HG02759 (cell line): ENCODE measurements at regions not wholly inside any gene's neighbourhood (a gene's known extent, or its start where the extent isn't known, plus 50 kb on each side); places are given as distances from the start of the nearest gene placed in this dataset.

ENCODE experiments used
- ATAC-seq: cut with Tn5 transposase; IDR thresholded peaks from one replicate; pipeline ENCODE4 v1.9.1; 2021; ENCODE audit warnings: mild to moderate bottlenecking, moderate library complexity; ENCODE audit not compliant: unreplicated experiment

DNA sequence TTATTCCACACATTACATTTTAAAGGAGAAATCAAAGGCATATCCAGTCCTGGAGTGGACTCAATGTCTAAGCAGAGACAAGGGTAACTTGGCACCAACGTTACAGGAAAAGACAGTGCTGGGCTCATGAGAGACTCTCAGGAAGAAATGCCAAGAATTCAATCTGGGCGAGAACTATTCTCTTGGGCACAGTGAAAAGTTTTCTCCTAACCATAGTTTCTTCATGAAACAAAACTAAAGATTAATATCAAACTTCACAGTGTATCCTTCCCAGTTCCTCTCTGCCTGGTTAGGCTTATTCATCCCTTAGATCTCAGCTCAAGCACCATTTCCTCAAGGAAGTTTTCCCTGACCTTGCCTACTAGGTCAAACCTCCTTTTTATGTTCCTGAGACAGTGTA is 109.4 kb upstream of the TLL1 start:
- no peak for ATAC-seq

GRCh38 chr4:165765053-165765452 is 108.0 kb upstream of the TLL1 start:
- ATAC-seq: no peak

DNA sequence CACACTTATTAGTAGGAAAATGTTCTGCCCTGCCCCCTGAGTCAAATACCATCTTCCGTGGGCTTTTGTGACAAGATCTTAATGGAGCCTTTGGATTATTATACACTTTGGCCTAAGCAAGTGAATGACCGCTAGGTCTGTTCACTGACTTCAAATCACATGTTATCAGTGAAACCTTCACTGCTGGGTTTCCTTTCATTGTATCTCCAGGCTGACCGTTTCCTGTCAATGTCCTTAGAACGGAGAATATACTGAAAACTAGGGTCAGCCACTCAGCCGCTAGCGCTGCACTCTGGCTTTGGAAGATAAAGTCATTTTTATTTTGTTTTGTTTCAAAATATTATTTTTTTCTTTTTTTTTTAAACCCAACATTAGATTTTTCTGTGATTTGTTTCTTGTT is 107.0 kb upstream of the TLL1 start:
- no peak for ATAC-seq

- no peak for ATAC-seq
Observed at GRCh38 chr4:165766976-165767375, 106.1 kb upstream of the TLL1 start.

GRCh38 chr4:165767671-165768070 is 105.4 kb upstream of the TLL1 start:
- no peak for ATAC-seq

DNA sequence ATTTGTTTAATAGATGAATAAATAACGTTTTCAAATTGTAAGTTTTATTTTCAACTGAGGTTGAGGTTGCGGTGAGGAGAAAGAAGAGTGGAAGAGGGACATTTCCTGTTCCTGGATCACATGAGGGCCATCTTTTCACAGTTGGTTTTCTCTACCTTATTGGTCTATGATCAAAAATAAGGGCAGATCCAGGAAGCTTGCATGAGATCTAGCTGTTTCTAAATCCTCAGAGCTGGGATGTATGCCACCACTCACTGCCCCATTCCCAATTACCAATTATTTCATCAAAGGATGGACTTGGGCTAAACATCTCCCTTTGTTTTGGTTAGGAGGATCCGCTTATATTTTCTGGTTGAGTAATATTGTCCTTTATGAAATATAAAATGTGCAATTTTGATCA is 104.8 kb upstream of the TLL1 start:
- no peak for ATAC-seq

DNA sequence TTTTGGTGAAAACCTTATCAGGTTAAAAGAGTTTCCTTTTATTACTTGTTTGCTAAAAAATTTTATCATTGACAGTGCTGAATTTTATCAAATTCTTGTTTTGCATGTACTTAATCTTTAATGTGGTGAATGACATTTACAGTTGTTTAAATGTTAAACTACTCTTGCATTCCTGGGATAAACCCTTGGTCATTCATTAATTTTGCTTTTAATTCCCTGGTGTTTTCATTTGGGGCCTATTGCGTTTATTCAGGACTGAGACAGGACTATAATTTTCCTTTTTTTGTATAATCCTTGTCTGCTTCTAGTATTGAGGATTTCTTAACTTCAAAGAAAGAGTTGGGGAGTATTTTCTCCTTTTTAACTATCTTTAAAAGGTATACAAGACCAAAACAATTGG is 98.7 kb upstream of the TLL1 start:
- no peak for ATAC-seq

- ATAC-seq: no peak
Observed at GRCh38 chr4:165779950-165780670, 92.9 kb upstream of the TLL1 start.

- ATAC-seq: no peak
Observed at GRCh38 chr4:165780735-165781134, 92.3 kb upstream of the TLL1 start.

DNA sequence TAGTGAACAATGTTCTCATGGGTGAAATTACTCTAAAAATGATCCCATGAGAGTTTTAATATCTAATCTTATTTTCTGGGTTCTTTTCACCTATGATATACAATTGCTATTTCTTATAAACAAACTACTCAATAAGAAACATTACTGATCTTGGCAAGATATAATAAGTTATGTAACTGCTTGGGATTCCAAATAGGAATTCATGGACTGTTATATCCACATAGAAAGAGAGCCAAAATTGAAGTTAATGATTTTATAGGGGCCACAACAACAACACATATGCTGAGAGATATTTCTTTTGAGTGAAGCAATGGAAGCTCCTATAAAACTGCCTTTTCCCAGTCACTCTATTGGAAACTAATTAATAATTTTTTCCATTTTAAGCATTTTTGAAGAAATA is 90.4 kb upstream of the TLL1 start:
- ATAC-seq: no peak

DNA sequence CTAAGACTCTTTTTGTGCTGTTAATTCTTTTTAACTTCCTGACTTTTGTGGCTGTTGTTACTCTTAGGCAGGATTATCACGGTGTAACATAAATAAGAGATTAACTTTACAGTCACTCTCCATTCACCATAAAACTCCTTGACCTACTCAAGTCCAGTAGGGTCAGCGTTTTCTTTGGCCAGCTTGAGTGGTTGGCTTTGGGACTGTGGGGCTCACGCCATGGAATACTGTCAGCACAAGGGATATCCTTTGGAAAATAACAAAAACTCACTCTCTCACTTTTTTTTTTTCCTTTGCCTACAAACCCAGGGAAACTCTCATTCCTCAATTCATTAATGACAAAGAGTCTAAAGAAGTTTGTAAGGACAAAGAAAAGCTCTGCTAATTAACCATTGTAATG is 89.4 kb upstream of the TLL1 start:
- no peak for ATAC-seq

DNA sequence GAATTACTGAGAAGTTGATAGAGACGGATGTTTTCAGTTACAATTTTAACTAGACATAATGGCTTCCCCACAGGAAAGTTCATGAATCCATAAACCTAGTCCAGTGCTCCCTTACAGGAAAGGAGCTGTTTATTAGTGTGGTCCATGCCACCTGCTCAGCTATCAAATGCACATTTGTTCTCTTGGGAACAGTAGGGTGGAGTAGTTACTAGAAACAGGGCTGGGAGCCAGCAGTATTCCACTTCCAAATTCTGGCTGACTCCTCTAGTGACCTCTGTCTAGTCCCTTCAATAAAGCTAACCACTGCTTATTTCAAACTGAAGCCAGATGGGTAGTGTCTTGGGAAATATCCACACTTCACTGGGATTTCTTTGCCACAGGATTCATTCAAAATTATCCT is 88.4 kb upstream of the TLL1 start:
- ATAC-seq: no peak

DNA sequence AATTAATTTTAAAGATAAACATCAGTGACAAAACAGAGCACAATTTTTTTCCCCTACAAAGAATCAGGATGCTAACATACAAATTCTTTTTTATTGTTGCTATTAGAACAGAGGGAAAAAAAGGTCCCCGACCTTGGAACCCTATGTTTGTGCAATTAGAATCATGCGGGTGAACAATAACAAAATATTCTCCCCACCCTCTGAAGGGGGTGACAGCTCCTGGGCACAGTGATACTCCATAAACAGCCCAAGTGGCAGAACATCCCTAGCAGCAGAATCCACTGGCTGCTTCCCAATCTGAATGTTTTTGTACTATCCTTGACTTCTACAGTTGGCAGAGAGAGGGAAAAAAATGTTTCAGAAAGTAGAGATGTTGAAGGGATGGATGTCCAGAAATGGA is 87.7 kb upstream of the TLL1 start:
- no peak for ATAC-seq

- ATAC-seq: no peak
Observed at GRCh38 chr4:165787516-165788274, 85.3 kb upstream of the TLL1 start.

GRCh38 chr4:165788686-165789463 is 84.2 kb upstream of the TLL1 start:
- ATAC-seq: no peak

- no peak for ATAC-seq
Observed at GRCh38 chr4:165793236-165793635, 79.8 kb upstream of the TLL1 start.

DNA sequence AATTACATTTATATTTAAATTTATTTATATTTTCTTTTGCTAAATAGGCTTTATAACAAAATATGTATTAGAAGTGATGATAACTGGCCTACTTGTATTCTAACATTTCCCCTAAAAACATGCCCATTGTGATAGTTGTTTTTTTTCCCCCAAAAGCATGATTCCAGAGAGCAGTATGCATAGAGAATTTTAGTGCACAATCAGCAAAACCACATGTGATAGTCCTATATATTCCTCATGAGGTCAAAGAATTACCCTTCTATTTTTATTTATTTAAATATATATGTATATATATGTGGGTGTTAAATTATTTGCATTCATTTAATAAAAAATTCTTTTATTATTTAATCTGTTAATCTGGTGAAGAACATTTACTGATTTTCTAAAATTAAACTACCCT is 78.2 kb upstream of the TLL1 start:
- no peak for ATAC-seq

DNA sequence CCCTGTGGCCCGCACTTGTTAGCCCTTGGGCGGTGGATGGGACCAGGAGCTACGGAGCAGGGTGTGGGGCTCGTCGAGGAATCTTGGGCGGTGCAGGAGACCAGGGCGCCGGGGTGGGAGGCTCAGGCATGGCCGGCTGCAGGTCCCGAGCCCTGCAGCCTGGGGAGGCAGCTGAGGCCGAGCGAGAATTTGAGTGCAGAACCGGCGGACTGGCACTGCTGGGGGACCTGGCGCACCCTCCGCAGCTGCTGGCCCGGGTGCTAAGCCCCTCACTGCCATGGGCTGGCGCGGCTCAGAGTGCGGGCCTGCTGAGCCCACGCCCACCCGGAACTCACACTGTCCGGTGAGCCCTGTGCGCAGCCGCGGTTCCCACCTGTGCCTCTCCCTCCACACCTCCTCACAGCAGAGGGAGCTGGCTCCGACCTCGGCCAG is 73.6 kb upstream of the TLL1 start:
- no peak for ATAC-seq

DNA sequence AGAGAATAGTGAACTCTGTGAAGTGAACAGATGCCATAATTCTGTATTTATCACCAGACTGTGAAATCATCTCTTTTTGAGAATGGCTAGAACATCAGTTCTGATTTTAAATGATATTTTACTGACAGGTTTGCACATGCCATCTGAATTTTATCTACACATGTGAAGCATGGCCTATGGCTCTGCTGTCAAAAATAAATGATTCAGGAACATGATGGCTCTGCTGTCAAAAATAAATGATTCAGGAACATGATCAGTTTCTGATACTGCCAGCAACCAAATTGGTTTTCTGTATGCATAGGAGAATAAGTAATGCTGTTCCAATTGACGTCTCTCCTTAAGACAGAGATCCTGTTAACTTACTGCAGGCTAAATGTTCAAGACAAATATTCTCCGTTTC is 70.6 kb upstream of the TLL1 start:
- no peak for ATAC-seq

DNA sequence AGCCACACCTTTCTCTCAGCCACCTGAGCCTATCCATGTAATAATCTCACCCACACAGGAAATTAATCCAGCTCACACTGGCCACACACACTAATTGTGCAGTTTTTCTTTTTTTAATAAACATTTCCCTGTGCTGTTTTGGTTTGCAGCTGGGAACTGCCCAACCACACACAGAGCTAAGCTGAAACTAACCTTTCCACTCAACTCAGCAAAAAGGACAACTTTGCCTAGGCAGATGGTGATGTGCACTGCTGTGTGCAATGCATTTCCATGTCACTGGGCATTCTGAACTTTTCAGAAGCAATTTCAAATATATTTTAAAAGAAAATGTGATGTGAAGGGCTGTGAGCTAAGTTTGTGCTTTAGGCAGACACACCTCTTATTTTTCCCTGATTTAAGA is 70.0 kb upstream of the TLL1 start:
- ATAC-seq: no peak

GRCh38 chr4:165805406-165805805 is 67.6 kb upstream of the TLL1 start:
- ATAC-seq: no peak

DNA sequence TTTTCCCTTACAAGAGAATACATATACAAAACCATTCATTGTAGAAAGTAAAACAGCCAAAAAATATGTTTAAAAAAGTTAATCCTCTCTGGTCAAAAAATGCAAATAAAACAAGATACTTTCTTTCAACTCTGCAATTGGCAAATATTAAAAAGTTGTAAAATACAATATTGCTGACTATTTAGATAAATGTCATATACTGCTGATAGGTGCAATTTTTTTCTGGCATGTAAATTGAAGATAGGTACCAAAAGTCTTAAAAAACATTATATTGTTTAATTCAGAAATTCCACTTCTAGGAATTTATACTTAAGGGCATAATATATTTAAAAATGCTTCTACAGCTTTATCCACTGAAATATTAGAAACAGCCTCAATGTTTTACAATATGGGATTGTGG is 66.4 kb upstream of the TLL1 start:
- no peak for ATAC-seq
